ENCODE measurements at regions not wholly inside any gene's neighbourhood (a gene's known extent, or its start where the extent isn't known, plus 50 kb on each side); places are given as distances from the start of the nearest gene placed in this dataset.

- no peak overlapping the region for H2BK5ac ChIP-seq (ENCODE audit: low read depth, low read length)
- H4K20me1 ChIP-seq (replicated peaks in 1 of 2; ENCODE audit: control insufficient read depth in 1 of 2, insufficient read depth in 2 of 2, low read length in 2 of 2), result no peaks in the 10 kb centered on the region
- H4K91ac ChIP-seq (replicated peaks; ENCODE audit: insufficient read length, low read length), result no peak overlapping the region
- 86% methylated on average over 2 of the region's 2 CpGs; no CpG with 5 or more reads in 1 of the 2 experiments for WGBS, 2 experiments (ENCODE audit: extremely low coverage in 1 of 2, insufficient coverage in 1 of 2, insufficient read length in 1 of 2, insufficient replicate concordance in 2 of 2, low coverage in 1 of 2, low lambda C conversion rate in 2 of 2, missing lambda C conversion rate in 1 of 2)
- H3K23ac ChIP-seq (ENCODE audit: insufficient read length), result no peak overlapping the region
- TF ChIP-seq SUZ12 (IDR thresholded peaks at IDR 0.05; ENCODE audit: low read length) (no peak), ASH2L (IDR thresholded peaks at IDR 0.05; ENCODE audit: low read length) (no peak), CTBP2 (IDR thresholded peaks at IDR 0.05; ENCODE audit: borderline replicate concordance, insufficient read depth, insufficient read length, low read length) (no peak), HDAC2 (IDR thresholded peaks at IDR 0.05; ENCODE audit: borderline replicate concordance in 1 of 2, low read depth in 2 of 2, low read length in 2 of 2) (no peak), SAP30 (IDR thresholded peaks at IDR 0.05; ENCODE audit: insufficient read depth, insufficient replicate concordance, low read length) (no peak), TAF7 (optimal IDR thresholded peaks at IDR 0.05; ENCODE audit: borderline replicate concordance, low read depth, low read length) (no peak), POLR2AphosphoS5 (IDR thresholded peaks at IDR 0.05; ENCODE audit: low read depth, low read length) (no peak), HDAC6 (IDR thresholded peaks at IDR 0.05; ENCODE audit: low read depth, low read length) (no peak), SIN3A (conservative IDR thresholded peaks at IDR 0.05 in 1 of 2, IDR thresholded peaks at IDR 0.05 in 1 of 2; ENCODE audit: low read depth in 1 of 2, low read length in 2 of 2) (no peak), SIRT6 (IDR thresholded peaks at IDR 0.05; ENCODE audit: low read length) (no peak), JUND (IDR thresholded peaks at IDR 0.05; ENCODE audit: low read length) (no peak), TBP (IDR thresholded peaks at IDR 0.05; ENCODE audit: low read depth, low read length) (no peak), MAFK (IDR thresholded peaks at IDR 0.05; ENCODE audit: low read depth, low read length) (no peak), GTF2F1 (IDR thresholded peaks at IDR 0.05; ENCODE audit: borderline replicate concordance, low read depth, low read length) (no peak)
- H3K56ac ChIP-seq (replicated peaks; ENCODE audit: insufficient read length, low read depth, low read length), result no peak overlapping the region
- no peak overlapping the region for H3K18ac ChIP-seq (ENCODE audit: extremely low read depth, low read length)
- FAIRE-seq, result no peak
- no peaks in the 10 kb centered on the region for H3K79me2 ChIP-seq (ENCODE audit: control insufficient read depth in 1 of 2, insufficient read depth in 2 of 2, low read length in 2 of 2)
- H2BK12ac ChIP-seq (ENCODE audit: low read depth, low read length), result no peak overlapping the region
- H2BK120ac ChIP-seq (replicated peaks; ENCODE audit: low read depth, low read length), result no peak overlapping the region
- no peaks in the 10 kb centered on the region for H3K23me2 ChIP-seq (ENCODE audit: low read depth, low read length)
- CTCF ChIA-PET (ENCODE audit: partially characterized antibody), result interaction anchor here (1.2 kb wide), 1 partner anchor 43 kb away, joined by 3 read pairs; no protein-coding TSS in a partner anchor
- no peak overlapping the region for H2BK20ac ChIP-seq (ENCODE audit: low read length)
- no peak for DNase-seq (ENCODE audit: low read depth in 1 of 2, low spot score in 2 of 2)
- H3K14ac ChIP-seq (ENCODE audit: insufficient read length), result no peak overlapping the region
- H3K9ac ChIP-seq (replicated peaks in 1 of 4; ENCODE audit: extremely low read depth in 1 of 4, low read depth in 3 of 4, low read length in 3 of 4), result no peak overlapping the region
- H3K9me3 ChIP-seq (ENCODE audit: insufficient read depth in 2 of 2, low read depth in 1 of 2, low read length in 1 of 2), result 0 out of 4 replicates have a peak, but pooled peaks cover 3 to 10% of the 10 kb centered on the region in 2 experiments
- H3K4ac ChIP-seq (replicated peaks; ENCODE audit: insufficient read length, low read depth, low read length), result no peak overlapping the region
- no peak overlapping the region for H2AK5ac ChIP-seq (ENCODE audit: low read depth, low read length)
- no peak overlapping the region for H4K8ac ChIP-seq (ENCODE audit: extremely low read depth, insufficient read depth, low read length)
- no peaks in the 10 kb centered on the region for H3K79me1 ChIP-seq (ENCODE audit: low read depth, low read length)
- no peak overlapping the region for H4K5ac ChIP-seq (ENCODE audit: insufficient read length, low read depth, low read length)
- H3K4me2 ChIP-seq (ENCODE audit: insufficient read depth in 1 of 2, low read depth in 2 of 2, low read length in 2 of 2), result no peak overlapping the region
- H2AFZ ChIP-seq (ENCODE audit: low read length), result no peak overlapping the region
- H3K27me3 ChIP-seq (replicated peaks in 1 of 4; ENCODE audit: control insufficient read depth in 3 of 4, extremely low read depth in 1 of 4, insufficient read depth in 3 of 4, low read length in 3 of 4), result 0 out of 7 replicates have a peak, but pooled peaks cover 0 to 2% (median under 1%) of the 10 kb centered on the region in 4 experiments
- no peaks in the 10 kb centered on the region; a peak in 1 of 7 replicates for H3K4me1 ChIP-seq (replicated peaks in 1 of 4; ENCODE audit: control insufficient read depth in 3 of 4, insufficient read depth in 4 of 4, low read length in 3 of 4)
- no peak overlapping the region for H3K4me3 ChIP-seq (ENCODE audit: extremely low read depth in 1 of 4, insufficient read depth in 2 of 4, low read depth in 3 of 4, low read length in 4 of 4)
- no peaks in the 10 kb centered on the region for H3K36me3 ChIP-seq (ENCODE audit: control insufficient read depth in 2 of 4, insufficient read depth in 4 of 4, low read length in 3 of 4)
- H3K27ac ChIP-seq (ENCODE audit: low read depth, low read length), result no peak overlapping the region
- POLR2A ChIA-PET (ENCODE audit: partially characterized antibody), result no interaction called here
- H2BK15ac ChIP-seq (ENCODE audit: low read length), result no peak overlapping the region
Measured at GRCh38 chr10:30792025-30792424, 162.5 kb upstream of the LYZL2 start.

Measured in H1 (cell line).